ENCODE measurements at regions not wholly inside any gene's neighbourhood (a gene's known extent, or its start where the extent isn't known, plus 50 kb on each side); places are given as distances from the start of the nearest gene placed in this dataset.

- TF ChIP-seq ZNF274 (IDR thresholded peaks at IDR 0.05; ENCODE audit: low read depth, low read length) = no peak
- TF ChIP-seq YY1 (IDR thresholded peaks at IDR 0.05; ENCODE audit: insufficient read depth, insufficient read length) = no peak
Observed at GRCh38 chr4:182189103-182189878, 53.9 kb upstream of the TENM3 start.

Measured in NT2/D1 (cell line).